NCI-H2196 (cell line): ENCODE measurements at regions not wholly inside any gene's neighbourhood (a gene's known extent, or its start where the extent isn't known, plus 50 kb on each side); places are given as distances from the start of the nearest gene placed in this dataset.

ENCODE experiments used
- DNase-seq: peaks from one replicate; lab custom pipeline; 2025; ENCODE audit not compliant: unreplicated experiment; lab: John Stamatoyannopoulos, UW

DNA sequence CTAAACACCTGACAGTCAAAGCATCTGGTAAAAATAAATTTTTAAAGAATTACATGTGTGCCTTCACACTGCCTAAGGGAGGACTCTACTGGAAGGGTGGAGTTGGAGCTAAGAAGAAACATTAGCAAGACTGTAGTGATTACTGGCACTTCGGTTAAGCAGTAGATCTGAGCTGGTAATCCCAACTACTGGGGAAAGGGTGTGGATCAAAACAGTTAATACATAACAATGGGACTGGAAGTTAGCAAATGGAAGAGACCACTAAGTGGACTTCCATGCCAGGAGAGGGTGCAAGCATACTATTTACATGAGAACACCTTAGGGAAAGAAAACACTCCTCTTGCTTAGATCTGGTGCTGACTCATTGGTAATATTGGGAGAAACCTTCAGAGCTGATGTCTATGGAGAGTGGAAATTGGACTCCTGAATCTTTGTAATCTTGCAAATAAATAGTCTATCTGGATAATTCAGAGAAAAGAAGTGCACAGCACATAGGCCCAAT is 519.6 kb upstream of the LINC00305 start:
- DNase-seq: no peak

GRCh38 chr18:64663086-64663485 is 514.2 kb upstream of the LINC00305 start:
- DNase-seq: no peak

- no peak for DNase-seq
These were observed 510.3 kb upstream of the LINC00305 start for GRCh38 chr18:64659196-64659595.

- DNase-seq: no peak
These were observed 504.2 kb upstream of the LINC00305 start for GRCh38 chr18:64653068-64653467.

- no peak for DNase-seq
These were observed 501.2 kb upstream of the LINC00305 start for GRCh38 chr18:64650068-64650467.

DNA sequence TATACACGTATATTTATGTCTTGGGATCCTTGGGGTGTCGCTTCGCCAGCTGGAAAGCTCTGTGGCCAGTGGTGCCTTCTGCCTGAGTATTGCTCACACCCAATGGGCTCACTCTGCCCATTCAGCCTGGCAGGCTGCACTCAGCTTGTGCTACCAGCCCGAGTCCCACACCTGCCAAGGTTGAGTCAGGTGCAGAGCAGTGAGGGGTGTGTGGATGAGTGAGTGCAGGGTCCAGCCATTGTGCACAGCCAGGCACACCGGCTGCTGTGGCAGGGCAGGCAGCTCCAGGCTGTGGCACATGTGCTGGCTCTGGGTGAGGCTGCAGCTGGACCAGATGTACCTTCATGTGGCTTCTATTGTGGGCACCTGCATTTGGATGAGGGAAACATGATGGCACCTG is 496.9 kb upstream of the LINC00305 start:
- no peak for DNase-seq

GRCh38 chr18:64639536-64639935 is 490.6 kb upstream of the LINC00305 start:
- DNase-seq: no peak

- DNase-seq: no peak
These were observed 472.2 kb upstream of the LINC00305 start for GRCh38 chr18:64620971-64621560.

- DNase-seq: no peak
These were observed 469.5 kb upstream of the LINC00305 start for GRCh38 chr18:64618390-64618789.

DNA sequence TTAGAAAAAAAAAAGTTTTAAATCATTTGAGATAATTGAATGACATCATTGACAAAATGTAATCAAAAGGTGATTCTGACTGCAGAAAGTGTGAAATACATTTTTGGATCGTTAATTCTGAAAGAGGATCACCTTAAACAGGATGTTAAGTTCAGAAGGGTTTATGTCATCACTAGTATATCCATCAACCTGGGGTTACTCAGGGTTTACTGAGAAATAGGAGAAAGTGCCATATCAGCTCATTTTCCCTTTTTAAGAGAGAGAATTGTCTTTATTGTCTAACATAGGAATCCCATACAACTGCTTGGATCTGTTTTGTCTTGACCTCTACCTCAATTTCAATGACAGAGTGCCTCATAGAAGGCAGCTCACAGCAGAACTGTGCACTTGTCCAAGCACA is 466.1 kb upstream of the LINC00305 start:
- no peak for DNase-seq

DNA sequence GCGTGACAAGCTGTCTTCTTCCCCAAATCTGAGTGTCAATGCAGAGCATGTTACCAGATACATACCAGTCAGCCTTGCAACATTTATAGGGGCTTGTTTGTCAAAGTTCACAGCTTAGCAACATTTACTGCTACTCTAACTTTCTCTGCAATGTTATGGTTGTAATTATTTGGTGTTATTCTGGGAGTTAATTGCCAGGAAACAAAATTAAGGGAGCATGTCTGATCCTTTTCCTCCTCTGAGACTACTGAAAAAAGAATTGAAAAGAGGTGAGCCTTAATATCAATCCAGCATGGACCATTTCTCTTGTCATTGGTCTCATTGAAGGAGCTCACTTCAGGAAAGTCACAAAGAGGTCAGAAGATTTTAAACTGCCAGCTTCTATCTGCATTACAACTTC is 465.6 kb upstream of the LINC00305 start:
- DNase-seq: no peak

GRCh38 chr18:64592246-64592645 is 443.4 kb upstream of the LINC00305 start:
- no peak for DNase-seq

GRCh38 chr18:64589000-64589399 is 440.1 kb upstream of the LINC00305 start:
- DNase-seq: no peak

GRCh38 chr18:64566456-64566855 is 417.6 kb upstream of the LINC00305 start:
- no peak for DNase-seq

- no peak for DNase-seq
These were observed 413.8 kb upstream of the LINC00305 start for GRCh38 chr18:64562651-64563050.

DNA sequence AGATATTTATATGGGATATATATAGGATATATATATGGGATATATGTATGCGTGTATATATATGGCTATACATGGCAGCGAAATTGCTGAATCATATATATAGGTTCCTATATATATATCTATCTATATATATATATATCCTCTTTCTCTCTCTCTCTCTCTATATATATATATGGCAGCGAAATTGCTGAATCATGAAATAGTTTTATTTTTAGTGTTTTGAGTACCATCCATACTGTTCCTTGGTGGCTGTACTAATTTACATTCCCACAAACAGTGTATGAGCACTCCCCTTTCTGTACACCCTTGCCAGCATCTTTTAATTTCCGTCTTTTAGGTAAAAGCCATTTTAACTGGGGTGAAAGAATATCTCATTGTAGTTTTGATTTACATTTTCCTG is 397.6 kb upstream of the LINC00305 start:
- DNase-seq: no peak

GRCh38 chr18:64539847-64540246 is 391.0 kb upstream of the LINC00305 start:
- DNase-seq: no peak

DNA sequence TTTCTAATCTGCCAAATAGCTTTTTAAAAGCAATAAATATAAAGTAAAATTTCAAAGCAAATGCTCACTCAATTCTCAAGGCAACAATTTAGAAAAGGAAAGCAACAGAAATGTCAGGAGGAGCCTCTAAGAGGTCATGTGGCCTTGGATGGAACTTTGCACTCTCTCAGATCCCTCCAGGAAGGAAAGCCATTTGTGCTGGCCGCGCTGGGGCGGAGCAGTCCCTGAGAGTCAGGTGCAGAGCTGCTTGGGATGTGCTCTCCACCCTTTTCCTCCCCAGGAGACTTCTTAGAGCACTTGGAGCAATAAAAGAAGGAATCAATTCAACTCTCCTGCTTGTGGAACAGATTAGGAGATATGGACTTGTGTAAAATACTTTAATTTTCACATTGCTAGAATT is 379.8 kb upstream of the LINC00305 start:
- no peak for DNase-seq

DNA sequence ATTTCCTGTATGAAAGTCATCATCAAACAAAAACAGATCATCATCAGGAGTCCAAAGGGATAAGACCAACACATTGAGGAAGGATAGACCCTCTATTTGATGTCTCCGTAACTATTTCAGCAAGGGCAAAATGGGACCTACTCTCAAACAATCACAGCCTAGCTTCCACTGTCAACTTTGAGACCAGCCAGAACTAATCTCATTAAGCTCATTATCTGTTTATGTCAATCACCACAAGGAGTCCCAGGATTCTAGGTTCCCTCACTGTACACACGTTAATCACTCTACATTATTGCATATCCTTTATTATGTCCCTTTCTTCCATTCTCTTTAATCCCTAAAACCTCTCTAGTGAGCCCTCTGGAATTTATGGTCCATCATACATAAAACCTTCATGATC is 370.3 kb upstream of the LINC00305 start:
- DNase-seq: no peak

- DNase-seq: no peak
These were observed 369.3 kb upstream of the LINC00305 start for GRCh38 chr18:64518191-64518590.

DNA sequence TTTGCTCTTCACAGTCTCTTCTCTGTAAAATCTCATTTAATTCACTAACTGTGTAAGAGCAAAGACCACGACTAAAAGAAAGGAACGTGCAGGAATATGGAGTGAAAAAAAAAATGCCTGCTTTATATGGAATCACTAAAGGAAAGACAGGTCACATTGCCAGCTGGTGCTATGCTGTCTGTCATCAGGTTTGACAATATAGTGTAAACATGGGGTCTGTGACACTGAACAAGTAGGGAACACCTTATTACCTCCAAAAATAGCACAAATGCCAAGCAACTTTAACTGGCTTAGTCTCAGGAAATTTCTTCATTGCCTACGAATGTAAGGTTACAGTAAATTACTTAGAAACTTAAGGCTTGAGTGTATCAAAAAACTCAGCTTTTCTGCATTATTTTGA is 364.5 kb upstream of the LINC00305 start:
- DNase-seq: no peak

- DNase-seq: no peak
These were observed 341.3 kb upstream of the LINC00305 start for GRCh38 chr18:64490207-64490606.

DNA sequence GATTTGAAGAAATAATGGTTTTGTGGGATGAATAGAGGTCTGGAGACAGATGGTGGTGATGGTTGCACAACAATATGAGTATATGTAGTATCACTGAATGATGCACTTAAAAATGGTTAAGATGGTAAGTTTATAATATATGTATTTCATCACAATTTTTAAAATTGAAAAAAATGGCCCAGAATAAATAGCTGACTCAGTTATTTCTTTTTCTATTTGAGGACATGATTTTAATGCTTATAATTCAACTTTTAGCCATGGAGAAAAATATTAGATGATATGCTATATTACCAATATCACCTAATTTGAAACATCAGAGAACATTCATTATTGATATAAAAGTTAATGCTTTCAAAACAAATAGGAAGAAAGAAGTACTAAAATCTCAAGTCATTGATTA is 339.8 kb upstream of the LINC00305 start:
- no peak for DNase-seq
